MM.1S (cell line): ENCODE measurements at regions not wholly inside any gene's neighbourhood (a gene's known extent, or its start where the extent isn't known, plus 50 kb on each side); places are given as distances from the start of the nearest gene placed in this dataset.

Source experiments
- DNase-seq: peaks from one replicate; pipeline ENCODE4 v3.0.0-alpha.2; 2015
- H2AFZ ChIP-seq: fragments of 300-600 bp; sonication (generic); 2 replicates; pipeline ENCODE4 v1.6.0; 2016; ENCODE audit warnings: antibody characterized with exemption, low read length
- H3F3A ChIP-seq: fragments of 300-600 bp; sonication (generic); 2 replicates; pipeline ENCODE4 v1.6.1; 2016; ENCODE audit warnings: mild to moderate bottlenecking, antibody characterized with exemption, low read length, moderate library complexity, mixed read lengths; ENCODE audit not compliant: insufficient read depth
- H3K27ac ChIP-seq: fragments of 300-600 bp; sonication (generic); 2 replicates; pipeline ENCODE4 v1.5.1; 2016; ENCODE audit warnings: mild to moderate bottlenecking, low read length
- H3K27me3 ChIP-seq: fragments of 300-600 bp; sonication (generic); replicated peaks from 2 replicates; pipeline ENCODE4 v1.6.0; 2016; ENCODE audit warnings: low read length; ENCODE audit not compliant: insufficient read depth
- H3K36me3 ChIP-seq: fragments of 300-600 bp; sonication (generic); replicated peaks from 2 replicates; pipeline ENCODE4 v1.6.1; 2016; ENCODE audit warnings: mild to moderate bottlenecking, low read length, mixed read lengths; ENCODE audit not compliant: insufficient read depth
- H3K4me1 ChIP-seq: fragments of 300-600 bp; sonication (generic); 2 replicates; pipeline ENCODE4 v1.6.1; 2016; ENCODE audit warnings: low read length, mixed read lengths
- H3K4me2 ChIP-seq: fragments of 300-600 bp; sonication (generic); 2 replicates; pipeline ENCODE4 v1.6.0; 2016; ENCODE audit warnings: low read depth, low read length
- H3K4me3 ChIP-seq: fragments of 300-600 bp; sonication (generic); 2 replicates; pipeline ENCODE4 v1.5.1; 2016; ENCODE audit warnings: low read length, mixed read lengths
- H3K79me2 ChIP-seq: fragments of 300-600 bp; sonication (generic); 2 replicates; pipeline ENCODE4 v1.6.1; 2016; ENCODE audit warnings: mixed run types, low read length, mixed read lengths
- H3K9ac ChIP-seq: fragments of 300-600 bp; sonication (generic); 2 replicates; pipeline ENCODE4 v1.6.1; 2016; ENCODE audit warnings: low read length, mixed read lengths
- H3K9me2 ChIP-seq: fragments of 300-600 bp; sonication (generic); replicated peaks from 2 replicates; pipeline ENCODE4 v1.6.1; 2016; ENCODE audit warnings: mild to moderate bottlenecking, low read length, mixed read lengths; ENCODE audit not compliant: insufficient read depth
- H3K9me3 ChIP-seq: fragments of 300-600 bp; sonication (generic); replicated peaks from 2 replicates; pipeline ENCODE4 v1.6.1; 2016; ENCODE audit warnings: mild to moderate bottlenecking, low read length, mixed read lengths; ENCODE audit not compliant: insufficient read depth
- H4K20me1 ChIP-seq: fragments of 300-600 bp; sonication (generic); 2 replicates; pipeline ENCODE4 v1.6.1; 2016; ENCODE audit warnings: mild to moderate bottlenecking, low read length, moderate library complexity, mixed read lengths; ENCODE audit not compliant: insufficient read depth
- CTCF ChIP-seq: fragments of 300-600 bp; sonication (generic); IDR thresholded peaks from 2 replicates; pipeline ENCODE4 v1.5.1; 2016; ENCODE audit warnings: antibody characterized with exemption, low read length, mixed read lengths
- EZH2 ChIP-seq: fragments of 300-600 bp; sonication (generic); optimal IDR thresholded peaks from 2 replicates; pipeline ENCODE3; 2017; ENCODE audit warnings: low read depth, mild to moderate bottlenecking, antibody characterized with exemption, low read length, mixed read lengths
- EZH2phosphoT487 ChIP-seq: fragments of 300-600 bp; sonication (generic); IDR thresholded peaks from 2 replicates; pipeline ENCODE4 v1.6.1; 2018; ENCODE audit warnings: antibody characterized with exemption, low read length

- H3K36me3 ChIP-seq = no peaks in the 10 kb centered on the region
- no peak overlapping the region for H3K4me2 ChIP-seq
- H4K20me1 ChIP-seq = no peaks in the 10 kb centered on the region
- no peak overlapping the region for H3K27ac ChIP-seq
- no peak for DNase-seq
- H3K27me3 ChIP-seq = no peaks in the 10 kb centered on the region
- no peak for TF ChIP-seq EZH2
- no peak for TF ChIP-seq CTCF
- TF ChIP-seq EZH2phosphoT487 = no peak
- no peaks in the 10 kb centered on the region for H3K4me1 ChIP-seq
- no peak overlapping the region for H3K9ac ChIP-seq
- H2AFZ ChIP-seq = no peak overlapping the region
- H3K79me2 ChIP-seq = no peaks in the 10 kb centered on the region
- H3K9me2 ChIP-seq = no peaks in the 10 kb centered on the region
- H3F3A ChIP-seq = no peaks in the 10 kb centered on the region
- H3K9me3 ChIP-seq = no peaks in the 10 kb centered on the region
- H3K4me3 ChIP-seq = no peak overlapping the region
These were observed 167.8 kb upstream of the HAAO start for GRCh38 chr2:42960002-42960841.

DNA sequence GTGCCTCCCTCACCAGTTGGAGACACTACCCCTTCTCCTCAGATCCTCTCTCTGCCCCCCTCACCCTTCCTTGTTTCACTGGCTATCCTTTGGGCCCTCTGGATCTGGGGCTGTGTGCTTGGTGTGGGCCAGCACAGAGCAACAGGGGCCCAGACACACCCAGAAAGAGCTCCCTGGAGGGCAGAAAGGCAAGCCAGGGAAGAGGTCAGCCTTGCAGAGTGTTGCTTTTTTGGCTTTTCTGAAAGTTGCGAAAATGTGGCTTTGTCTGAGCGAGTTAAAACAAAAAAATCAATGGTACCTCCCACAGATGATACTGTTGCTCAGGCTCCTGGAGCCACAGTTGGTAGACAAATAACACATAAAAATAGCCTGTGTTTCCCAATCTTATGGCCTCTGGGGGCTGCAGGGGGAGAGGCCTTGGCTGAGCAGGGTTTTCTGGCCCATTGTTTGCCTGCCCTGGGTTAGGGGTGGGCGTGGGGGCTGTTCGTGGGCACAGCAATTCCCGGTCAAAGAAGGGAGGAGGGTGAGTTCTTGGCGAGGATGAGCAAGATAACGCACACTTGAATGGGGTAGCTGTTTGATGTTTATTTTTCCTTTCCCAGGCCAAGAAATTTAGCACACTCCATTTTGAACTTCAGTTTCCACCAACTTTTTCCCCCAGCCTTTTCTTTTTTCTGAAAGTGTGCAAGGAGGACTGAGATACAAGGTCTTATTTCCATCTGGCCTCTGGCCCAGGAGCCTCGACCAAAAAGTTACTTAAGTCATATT, 167.0 kb upstream of the HAAO start:
- no peaks in the 10 kb centered on the region for H4K20me1 ChIP-seq
- H3K4me1 ChIP-seq = no peaks in the 10 kb centered on the region
- no peak overlapping the region for H3K4me3 ChIP-seq
- H3K36me3 ChIP-seq = no peaks in the 10 kb centered on the region
- no peaks in the 10 kb centered on the region for H3K79me2 ChIP-seq
- no peak overlapping the region for H3K27ac ChIP-seq
- DNase-seq = no peak
- H3K4me2 ChIP-seq = no peak overlapping the region
- H3K9me3 ChIP-seq = no peaks in the 10 kb centered on the region
- no peaks in the 10 kb centered on the region for H3F3A ChIP-seq
- no peak overlapping the region for H3K9ac ChIP-seq
- H3K27me3 ChIP-seq = no peaks in the 10 kb centered on the region
- no peak overlapping the region for H2AFZ ChIP-seq
- H3K9me2 ChIP-seq = no peaks in the 10 kb centered on the region
- no peak for TF ChIP-seq EZH2
- no peak for TF ChIP-seq EZH2phosphoT487
- no peak for TF ChIP-seq CTCF

DNA sequence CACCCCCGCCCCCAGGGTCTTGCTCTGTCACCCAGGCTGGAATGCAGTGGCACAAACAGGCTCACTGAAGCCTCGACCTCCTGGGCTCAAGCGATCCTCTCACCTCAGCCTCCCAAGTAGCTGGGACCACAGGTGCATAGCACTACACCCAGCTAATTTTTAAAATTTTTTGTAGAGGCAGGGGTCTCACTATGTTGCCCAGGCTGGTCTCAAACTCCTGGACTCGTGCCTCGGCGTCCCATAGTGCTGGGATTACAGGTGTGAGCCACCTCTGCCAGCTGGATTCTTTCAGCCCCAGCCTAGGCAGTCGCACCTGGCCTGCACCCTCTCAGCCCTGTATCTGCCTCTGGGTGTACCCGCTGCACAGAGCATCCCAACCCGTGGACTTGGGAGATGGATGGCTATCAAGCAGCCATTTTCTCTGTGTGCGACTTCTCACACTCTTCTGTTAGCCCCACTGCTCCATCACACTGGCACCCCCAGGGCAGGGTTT, 166.4 kb upstream of the HAAO start:
- no peak for TF ChIP-seq CTCF
- no peak for TF ChIP-seq EZH2
- no peak for TF ChIP-seq EZH2phosphoT487
- Histone ChIP-seq H3K27me3 (no peaks in the 10 kb centered on the region), H3K4me3 (no peak overlapping the region), H3K27ac (no peak overlapping the region), H3K4me2 (no peak overlapping the region), H3K36me3 (no peaks in the 10 kb centered on the region), H4K20me1 (no peaks in the 10 kb centered on the region), H3F3A (no peaks in the 10 kb centered on the region), H3K79me2 (no peaks in the 10 kb centered on the region), H2AFZ (no peak overlapping the region), H3K4me1 (no peaks in the 10 kb centered on the region), H3K9me3 (no peaks in the 10 kb centered on the region), H3K9ac (no peak overlapping the region), H3K9me2 (no peaks in the 10 kb centered on the region)
- DNase-seq = no peak
